ENCODE measurements at regions not wholly inside any gene's neighbourhood (a gene's known extent, or its start where the extent isn't known, plus 50 kb on each side); places are given as distances from the start of the nearest gene placed in this dataset.

GRCh38 chr3:27779176-27779575 is 57.1 kb upstream of the EOMES start:
- no peaks in the 10 kb centered on the region for H3K4me1 ChIP-seq (ENCODE audit: control insufficient read depth in 2 of 2, insufficient read depth in 1 of 2, low read depth in 1 of 2, low read length in 2 of 2)
- no peaks in the 10 kb centered on the region for H3K79me1 ChIP-seq (ENCODE audit: low read depth, low read length)
- H2BK120ac ChIP-seq (ENCODE audit: low read depth, low read length) = no peak overlapping the region
- no peak overlapping the region for H2BK5ac ChIP-seq (ENCODE audit: low read length)
- no peak overlapping the region for H3K14ac ChIP-seq (ENCODE audit: low read length)
- H2BK12ac ChIP-seq (ENCODE audit: low read length) = no peak overlapping the region
- no peak overlapping the region for H3K4me3 ChIP-seq (ENCODE audit: low read length in 2 of 2)
- WGBS, 2 donors (ENCODE audit: extremely low coverage in 2 of 2, insufficient read length in 2 of 2, insufficient replicate concordance in 1 of 2) = no CpG with 5 or more reads among the region's 2 CpGs
- no peak overlapping the region for H2AFZ ChIP-seq (ENCODE audit: low read length)
- H3K27ac ChIP-seq (replicated peaks; ENCODE audit: low read length) = no peak overlapping the region
- no peak overlapping the region for H3K4ac ChIP-seq (ENCODE audit: low read length)
- DNase-seq (ENCODE audit: low spot score) = no peak
- no peak overlapping the region for H2BK15ac ChIP-seq (ENCODE audit: low read length)
- no peak overlapping the region for H3K23ac ChIP-seq (ENCODE audit: low read depth, low read length, poor library complexity)
- no peak overlapping the region for H3K9ac ChIP-seq (ENCODE audit: low read depth, low read length, poor library complexity)
- no peak overlapping the region for H3K4me2 ChIP-seq (ENCODE audit: insufficient read depth, low read length, poor library complexity, severe bottlenecking)
- no peak overlapping the region for H2AK5ac ChIP-seq (ENCODE audit: low read depth, low read length)
- H3K9me3 ChIP-seq (replicated peaks in 1 of 2; ENCODE audit: control insufficient read depth in 2 of 2, insufficient read depth in 1 of 2, low read depth in 1 of 2, low read length in 2 of 2) = no peaks in the 10 kb centered on the region
- H4K8ac ChIP-seq (ENCODE audit: low read depth, low read length) = no peak overlapping the region
- H3K27me3 ChIP-seq (ENCODE audit: control insufficient read depth in 3 of 3, insufficient read depth in 3 of 3, low read depth in 1 of 3, low read length in 3 of 3) = no peaks in the 10 kb centered on the region
- H4K91ac ChIP-seq (ENCODE audit: low read depth, low read length, poor library complexity) = no peak overlapping the region
- no peaks in the 10 kb centered on the region for H3K36me3 ChIP-seq (replicated peaks in 1 of 2; ENCODE audit: control insufficient read depth in 2 of 2, insufficient read depth in 2 of 2, low read length in 2 of 2)
- no peak overlapping the region for H3K18ac ChIP-seq (ENCODE audit: low read length)

- no peak for DNase-seq (ENCODE audit: low spot score)
- H3K14ac ChIP-seq (ENCODE audit: low read length) = no peak overlapping the region
- H3K79me1 ChIP-seq (ENCODE audit: low read depth, low read length) = no peaks in the 10 kb centered on the region
- no peaks in the 10 kb centered on the region for H3K36me3 ChIP-seq (replicated peaks in 1 of 2; ENCODE audit: control insufficient read depth in 2 of 2, insufficient read depth in 2 of 2, low read length in 2 of 2)
- H2BK5ac ChIP-seq (ENCODE audit: low read length) = no peak overlapping the region
- no peak overlapping the region for H2AK5ac ChIP-seq (ENCODE audit: low read depth, low read length)
- H3K9me3 ChIP-seq (replicated peaks in 1 of 2; ENCODE audit: control insufficient read depth in 2 of 2, insufficient read depth in 1 of 2, low read depth in 1 of 2, low read length in 2 of 2) = no peaks in the 10 kb centered on the region
- H3K4me1 ChIP-seq (ENCODE audit: control insufficient read depth in 2 of 2, insufficient read depth in 1 of 2, low read depth in 1 of 2, low read length in 2 of 2) = no peaks in the 10 kb centered on the region
- H4K8ac ChIP-seq (ENCODE audit: low read depth, low read length) = no peak overlapping the region
- H3K27ac ChIP-seq (replicated peaks; ENCODE audit: low read length) = no peak overlapping the region
- H3K9ac ChIP-seq (ENCODE audit: low read depth, low read length, poor library complexity) = no peak overlapping the region
- H2BK15ac ChIP-seq (ENCODE audit: low read length) = no peak overlapping the region
- no peak overlapping the region for H2AFZ ChIP-seq (ENCODE audit: low read length)
- no peak overlapping the region for H3K18ac ChIP-seq (ENCODE audit: low read length)
- no peak overlapping the region for H3K4me2 ChIP-seq (ENCODE audit: insufficient read depth, low read length, poor library complexity, severe bottlenecking)
- H3K4me3 ChIP-seq (ENCODE audit: low read length in 2 of 2) = no peak overlapping the region
- H3K23ac ChIP-seq (ENCODE audit: low read depth, low read length, poor library complexity) = no peak overlapping the region
- no peak overlapping the region for H3K4ac ChIP-seq (ENCODE audit: low read length)
- H3K27me3 ChIP-seq (ENCODE audit: control insufficient read depth in 3 of 3, insufficient read depth in 3 of 3, low read depth in 1 of 3, low read length in 3 of 3) = no peaks in the 10 kb centered on the region
- no CpG with 5 or more reads among the region's 2 CpGs for whole genome bisulfite sequencing, 2 donors (ENCODE audit: extremely low coverage in 2 of 2, insufficient read length in 2 of 2, insufficient replicate concordance in 1 of 2)
- no peak overlapping the region for H4K91ac ChIP-seq (ENCODE audit: low read depth, low read length, poor library complexity)
- H2BK12ac ChIP-seq (ENCODE audit: low read length) = no peak overlapping the region
- no peak overlapping the region for H2BK120ac ChIP-seq (ENCODE audit: low read depth, low read length)
Observed at GRCh38 chr3:27789420-27789819, 67.3 kb upstream of the EOMES start.

DNA sequence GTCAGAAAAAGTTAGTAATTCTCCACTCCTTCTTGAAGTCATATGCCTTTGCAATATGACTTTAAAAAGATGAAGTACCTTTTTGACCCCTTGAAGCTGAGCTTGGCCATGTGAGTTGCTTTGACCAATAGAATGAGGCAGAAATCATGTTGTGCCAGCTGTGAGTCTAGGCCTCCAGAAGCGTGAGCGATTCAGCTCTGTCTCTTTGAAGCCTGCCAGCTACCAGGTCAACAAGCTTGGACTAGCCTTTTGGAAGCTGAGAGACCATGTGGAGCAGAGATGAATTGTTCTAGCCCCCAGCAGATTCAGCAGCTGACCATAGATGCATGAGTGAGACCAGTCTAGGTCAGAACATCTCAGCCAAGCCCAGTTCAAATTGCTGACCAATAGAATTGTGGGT is 69.8 kb upstream of the EOMES start:
- WGBS, 2 donors (ENCODE audit: extremely low coverage in 2 of 2, insufficient read length in 2 of 2, insufficient replicate concordance in 1 of 2) = no CpG with 5 or more reads among the region's 2 CpGs
- Histone ChIP-seq H2BK15ac (ENCODE audit: low read length) (no peak overlapping the region), H3K79me1 (ENCODE audit: low read depth, low read length) (no peaks in the 10 kb centered on the region), H3K9me3 (replicated peaks in 1 of 2; ENCODE audit: control insufficient read depth in 2 of 2, insufficient read depth in 1 of 2, low read depth in 1 of 2, low read length in 2 of 2) (no peaks in the 10 kb centered on the region), H4K8ac (ENCODE audit: low read depth, low read length) (no peak overlapping the region), H3K27me3 (ENCODE audit: control insufficient read depth in 3 of 3, insufficient read depth in 3 of 3, low read depth in 1 of 3, low read length in 3 of 3) (no peaks in the 10 kb centered on the region), H3K23ac (ENCODE audit: low read depth, low read length, poor library complexity) (no peak overlapping the region), H4K91ac (ENCODE audit: low read depth, low read length, poor library complexity) (no peak overlapping the region), H3K9ac (ENCODE audit: low read depth, low read length, poor library complexity) (no peak overlapping the region), H3K27ac (replicated peaks; ENCODE audit: low read length) (no peak overlapping the region), H3K4me1 (ENCODE audit: control insufficient read depth in 2 of 2, insufficient read depth in 1 of 2, low read depth in 1 of 2, low read length in 2 of 2) (no peaks in the 10 kb centered on the region), H3K4me3 (ENCODE audit: low read length in 2 of 2) (no peak overlapping the region), H3K4ac (ENCODE audit: low read length) (no peak overlapping the region), H3K36me3 (replicated peaks in 1 of 2; ENCODE audit: control insufficient read depth in 2 of 2, insufficient read depth in 2 of 2, low read length in 2 of 2) (no peaks in the 10 kb centered on the region), H3K14ac (ENCODE audit: low read length) (no peak overlapping the region), H2BK5ac (ENCODE audit: low read length) (no peak overlapping the region), H2BK120ac (ENCODE audit: low read depth, low read length) (no peak overlapping the region), H2AK5ac (ENCODE audit: low read depth, low read length) (no peak overlapping the region), H2BK12ac (ENCODE audit: low read length) (no peak overlapping the region), H3K4me2 (ENCODE audit: insufficient read depth, low read length, poor library complexity, severe bottlenecking) (no peak overlapping the region), H2AFZ (ENCODE audit: low read length) (no peak overlapping the region), H3K18ac (ENCODE audit: low read length) (no peak overlapping the region)
- no peak for DNase-seq (ENCODE audit: low spot score)

- WGBS, 2 donors (ENCODE audit: extremely low coverage in 2 of 2, insufficient read length in 2 of 2, insufficient replicate concordance in 1 of 2) = no CpG with 5 or more reads among the region's 3 CpGs
Observed at GRCh38 chr3:27792869-27793268, 70.7 kb upstream of the EOMES start.

More at GRCh38 chr3:27792869-27793268, 70.7 kb upstream of the EOMES start:
- no peaks in the 10 kb centered on the region for H3K27me3 ChIP-seq (ENCODE audit: control insufficient read depth in 3 of 3, insufficient read depth in 3 of 3, low read depth in 1 of 3, low read length in 3 of 3)
- no peak overlapping the region for H2AFZ ChIP-seq (ENCODE audit: low read length)
- H3K4me1 ChIP-seq (ENCODE audit: control insufficient read depth in 2 of 2, insufficient read depth in 1 of 2, low read depth in 1 of 2, low read length in 2 of 2) = no peaks in the 10 kb centered on the region
- H4K91ac ChIP-seq (ENCODE audit: low read depth, low read length, poor library complexity) = no peak overlapping the region
- H3K4ac ChIP-seq (ENCODE audit: low read length) = no peak overlapping the region
- no peak overlapping the region for H3K27ac ChIP-seq (replicated peaks; ENCODE audit: low read length)
- DNase-seq (ENCODE audit: low spot score) = no peak
- H3K9me3 ChIP-seq (replicated peaks in 1 of 2; ENCODE audit: control insufficient read depth in 2 of 2, insufficient read depth in 1 of 2, low read depth in 1 of 2, low read length in 2 of 2) = no peaks in the 10 kb centered on the region
- H3K14ac ChIP-seq (ENCODE audit: low read length) = no peak overlapping the region
- H4K8ac ChIP-seq (ENCODE audit: low read depth, low read length) = no peak overlapping the region
- no peak overlapping the region for H3K4me2 ChIP-seq (ENCODE audit: insufficient read depth, low read length, poor library complexity, severe bottlenecking)
- H2BK15ac ChIP-seq (ENCODE audit: low read length) = no peak overlapping the region
- no peak overlapping the region for H2BK120ac ChIP-seq (ENCODE audit: low read depth, low read length)
- no peak overlapping the region for H3K9ac ChIP-seq (ENCODE audit: low read depth, low read length, poor library complexity)
- no peak overlapping the region for H2BK12ac ChIP-seq (ENCODE audit: low read length)
- no peak overlapping the region for H3K18ac ChIP-seq (ENCODE audit: low read length)
- H3K23ac ChIP-seq (ENCODE audit: low read depth, low read length, poor library complexity) = no peak overlapping the region
- no peaks in the 10 kb centered on the region for H3K79me1 ChIP-seq (ENCODE audit: low read depth, low read length)
- H2AK5ac ChIP-seq (ENCODE audit: low read depth, low read length) = no peak overlapping the region
- H2BK5ac ChIP-seq (ENCODE audit: low read length) = no peak overlapping the region
- H3K36me3 ChIP-seq (replicated peaks in 1 of 2; ENCODE audit: control insufficient read depth in 2 of 2, insufficient read depth in 2 of 2, low read length in 2 of 2) = no peaks in the 10 kb centered on the region
- no peak overlapping the region for H3K4me3 ChIP-seq (ENCODE audit: low read length in 2 of 2)
